ENCODE measurements at regions not wholly inside any gene's neighbourhood (a gene's known extent, or its start where the extent isn't known, plus 50 kb on each side); places are given as distances from the start of the nearest gene placed in this dataset.

- no peaks in the 10 kb centered on the region for H3K9me3 Mint-ChIP-seq
- peaks cover 10% of the 10 kb centered on the region for H3K27me3 Mint-ChIP-seq
- POLR2A ChIA-PET = no interaction called here
These were observed 155.9 kb downstream of the DLEU7 start for GRCh38 chr13:50687545-50687944.

GRCh38 chr13:50690006-50690405 lies 153.5 kb downstream of the DLEU7 start:
- no peaks in the 10 kb centered on the region for H3K36me3 Mint-ChIP-seq (ENCODE audit: low read depth)
- no peaks in the 10 kb centered on the region for H3K9me3 Mint-ChIP-seq
- DNase-seq = no peak
- H3K4me3 Mint-ChIP-seq = no peak overlapping the region
- peaks cover 8% of the 10 kb centered on the region for H3K4me1 Mint-ChIP-seq
- H3K27me3 Mint-ChIP-seq = peaks cover 2% of the 10 kb centered on the region
- CTCF ChIA-PET = interaction anchor here (0.6 to 1.3 kb wide), 3 partner anchors 12 to 355 kb away, joined by 4 read pairs; no protein-coding TSS in a partner anchor
- H3K27ac Mint-ChIP-seq = no peak overlapping the region
- POLR2A ChIA-PET = no interaction called here

More at GRCh38 chr13:50687545-50687944, 155.9 kb downstream of the DLEU7 start:
- H3K4me1 Mint-ChIP-seq = peaks cover 14% of the 10 kb centered on the region
- DNase-seq = no peak
- no peak overlapping the region for H3K4me3 Mint-ChIP-seq
- H3K27ac Mint-ChIP-seq = no peak overlapping the region
- CTCF ChIA-PET = interaction anchor here (1.5 kb wide), 1 partner anchor 38 kb away, joined by 3 read pairs; no protein-coding TSS in a partner anchor
- no peaks in the 10 kb centered on the region for H3K36me3 Mint-ChIP-seq (ENCODE audit: low read depth)

GRCh38 chr13:50691176-50691680 lies 152.3 kb downstream of the DLEU7 start:
- POLR2A ChIA-PET = no interaction called here
- Mint-ChIP-seq H3K36me3 (ENCODE audit: low read depth) (no peaks in the 10 kb centered on the region), H3K27me3 (no peaks in the 10 kb centered on the region), H3K9me3 (no peaks in the 10 kb centered on the region), H3K4me1 (peaks cover 8% of the 10 kb centered on the region), H3K27ac (no peak overlapping the region), H3K4me3 (no peak overlapping the region)
- CTCF ChIA-PET = no interaction called here
- no peak for DNase-seq

GRCh38 chr13:50691681-50692263 lies 151.7 kb downstream of the DLEU7 start:
- Mint-ChIP-seq H3K27me3 (peaks cover 4% of the 10 kb centered on the region), H3K9me3 (no peaks in the 10 kb centered on the region), H3K36me3 (ENCODE audit: low read depth) (no peaks in the 10 kb centered on the region), H3K4me3 (no peak overlapping the region), H3K4me1 (peaks cover 4% of the 10 kb centered on the region), H3K27ac (no peak overlapping the region)
- no peak for DNase-seq
- POLR2A ChIA-PET = no interaction called here
- CTCF ChIA-PET = no interaction called here

DNA sequence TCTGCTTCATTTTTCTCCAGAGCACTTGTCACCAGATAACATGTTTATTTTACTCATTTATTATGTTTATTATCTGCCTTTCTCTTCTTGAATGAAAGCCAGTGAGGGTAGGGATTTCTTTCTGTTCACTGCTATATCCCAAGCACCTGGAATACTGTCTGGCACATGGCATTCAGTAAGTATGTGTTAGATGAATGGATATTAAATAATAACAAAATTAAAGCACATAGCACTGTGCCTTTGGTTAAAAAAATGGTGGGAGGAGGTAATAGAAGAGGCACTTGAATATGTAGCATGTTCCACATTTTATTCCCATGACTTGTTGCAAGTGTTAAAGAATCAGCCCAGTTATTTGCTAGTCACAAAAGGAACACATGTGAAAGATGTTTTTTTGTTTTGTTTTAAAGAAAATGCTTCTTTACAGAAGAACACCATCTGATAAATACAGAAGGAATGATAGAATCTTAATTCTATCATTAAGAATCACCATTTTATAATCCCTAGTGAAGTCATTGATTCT lies 151.0 kb downstream of the DLEU7 start:
- no peak for DNase-seq
- Mint-ChIP-seq H3K27me3 (peaks cover 9% of the 10 kb centered on the region), H3K36me3 (ENCODE audit: low read depth) (no peaks in the 10 kb centered on the region), H3K27ac (no peak overlapping the region), H3K4me1 (no peaks in the 10 kb centered on the region), H3K4me3 (no peak overlapping the region), H3K9me3 (no peaks in the 10 kb centered on the region)
- POLR2A ChIA-PET = no interaction called here
- CTCF ChIA-PET = no interaction called here

- no peaks in the 10 kb centered on the region for H3K36me3 Mint-ChIP-seq (ENCODE audit: low read depth)
- no peaks in the 10 kb centered on the region for H3K4me1 Mint-ChIP-seq
- H3K4me3 Mint-ChIP-seq = no peak overlapping the region
- peaks cover 9% of the 10 kb centered on the region for H3K27me3 Mint-ChIP-seq
- no peak for DNase-seq
- ChIA-PET CTCF (interaction anchor here (0.7 to 2.3 kb wide), 2 partner anchors 20 to 34 kb away, joined by 3 to 6 read pairs; no protein-coding TSS in a partner anchor), POLR2A (no interaction called here)
- no peak overlapping the region for H3K27ac Mint-ChIP-seq
- no peaks in the 10 kb centered on the region for H3K9me3 Mint-ChIP-seq
These were observed 149.8 kb downstream of the DLEU7 start for GRCh38 chr13:50693727-50694126.

DNA sequence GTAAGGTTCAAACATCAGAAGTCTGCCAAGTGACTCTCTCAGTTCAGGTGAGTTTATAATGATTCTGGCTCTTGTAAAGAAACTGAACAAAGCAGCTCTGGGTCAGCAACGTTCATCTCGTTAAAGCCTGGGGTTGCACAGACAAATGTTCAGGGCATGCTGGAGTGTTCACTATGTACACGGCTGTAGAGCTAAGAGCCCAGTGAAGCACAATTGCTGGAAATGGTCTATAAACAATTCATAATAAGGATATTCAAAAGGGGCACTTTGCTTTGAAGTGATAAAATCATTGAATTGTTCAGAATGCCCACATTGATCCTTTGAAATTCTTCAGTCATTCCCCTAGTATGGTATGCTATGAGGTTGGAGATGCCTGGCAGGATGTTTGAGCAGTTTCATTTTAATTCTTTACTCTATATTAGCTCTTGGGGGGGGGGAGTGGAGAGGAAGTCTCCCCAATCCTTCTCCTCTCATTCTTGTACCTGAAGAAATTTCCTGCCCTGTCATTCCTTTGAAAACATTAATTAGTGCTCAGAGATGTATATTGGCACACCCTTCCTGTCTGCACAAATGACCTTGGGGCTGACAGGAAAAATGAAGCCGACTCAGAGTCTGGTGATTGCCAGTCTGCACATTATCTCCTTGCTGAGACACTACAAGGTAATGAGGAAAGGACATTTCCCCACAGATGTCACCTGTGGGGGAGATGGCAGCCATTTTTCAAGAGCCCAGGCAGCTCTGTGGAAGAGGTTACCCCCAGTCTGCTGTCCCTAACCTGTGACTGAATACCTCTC lies 145.5 kb downstream of the DLEU7 start:
- H3K36me3 Mint-ChIP-seq (ENCODE audit: low read depth) = no peaks in the 10 kb centered on the region
- DNase-seq = no peak
- H3K4me1 Mint-ChIP-seq = no peaks in the 10 kb centered on the region
- peaks cover 9% of the 10 kb centered on the region for H3K27me3 Mint-ChIP-seq
- H3K27ac Mint-ChIP-seq = no peak overlapping the region
- CTCF ChIA-PET = no interaction called here
- H3K4me3 Mint-ChIP-seq = no peak overlapping the region
- POLR2A ChIA-PET = no interaction called here
- H3K9me3 Mint-ChIP-seq = no peaks in the 10 kb centered on the region

GRCh38 chr13:50699874-50700663 lies 143.4 kb downstream of the DLEU7 start:
- Mint-ChIP-seq H3K27ac (no peak overlapping the region), H3K4me1 (no peaks in the 10 kb centered on the region)

DNA sequence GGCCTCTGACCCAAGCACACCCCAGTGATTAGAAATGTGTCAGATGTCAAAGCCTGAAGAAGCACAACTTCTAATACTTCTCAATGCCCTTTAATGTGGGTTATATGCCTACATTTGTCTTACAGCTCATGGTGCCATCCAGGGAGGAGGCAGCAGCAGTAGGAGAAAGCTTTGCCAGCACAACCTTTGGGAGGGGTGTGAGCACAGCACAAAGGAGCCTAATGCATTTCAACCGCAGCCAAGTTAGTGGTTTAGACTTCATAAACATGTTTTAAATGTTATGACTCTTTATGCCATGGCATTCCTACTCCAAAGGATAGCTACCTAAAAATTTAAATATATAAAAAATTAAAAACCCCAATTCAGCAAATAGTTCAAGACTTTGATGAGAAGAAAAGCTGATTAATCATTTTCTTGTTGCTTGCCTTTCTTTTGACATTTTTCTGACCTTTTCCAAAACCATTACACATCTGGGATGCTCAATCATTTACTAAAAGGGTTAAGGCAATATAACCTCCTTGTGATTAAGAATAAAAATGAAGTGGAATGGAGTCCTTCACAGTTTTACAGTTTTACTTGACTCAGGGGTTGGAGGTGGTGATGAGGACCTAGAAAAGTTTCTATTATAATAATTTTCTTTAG lies 142.7 kb downstream of the DLEU7 start:
- Mint-ChIP-seq H3K9me3 (no peaks in the 10 kb centered on the region), H3K27me3 (peaks cover 9% of the 10 kb centered on the region), H3K36me3 (ENCODE audit: low read depth) (no peaks in the 10 kb centered on the region), H3K4me3 (no peak overlapping the region), H3K4me1 (no peaks in the 10 kb centered on the region), H3K27ac (no peak overlapping the region)
- ChIA-PET CTCF (no interaction called here), POLR2A (no interaction called here)
- no peak for DNase-seq

More at GRCh38 chr13:50699874-50700663, 143.4 kb downstream of the DLEU7 start:
- Mint-ChIP-seq H3K27me3 (peaks cover 9% of the 10 kb centered on the region), H3K9me3 (no peaks in the 10 kb centered on the region), H3K4me3 (no peak overlapping the region), H3K36me3 (ENCODE audit: low read depth) (no peaks in the 10 kb centered on the region)
- CTCF ChIA-PET = no interaction called here
- POLR2A ChIA-PET = no interaction called here
- no peak for DNase-seq

- Mint-ChIP-seq H3K27me3 (peaks cover 8% of the 10 kb centered on the region), H3K36me3 (ENCODE audit: low read depth) (no peaks in the 10 kb centered on the region), H3K9me3 (no peaks in the 10 kb centered on the region), H3K27ac (no peak overlapping the region), H3K4me1 (no peaks in the 10 kb centered on the region), H3K4me3 (no peak overlapping the region)
- CTCF ChIA-PET = no interaction called here
- POLR2A ChIA-PET = no interaction called here
- no peak for DNase-seq
These were observed 142.0 kb downstream of the DLEU7 start for GRCh38 chr13:50701469-50701868.

DNA sequence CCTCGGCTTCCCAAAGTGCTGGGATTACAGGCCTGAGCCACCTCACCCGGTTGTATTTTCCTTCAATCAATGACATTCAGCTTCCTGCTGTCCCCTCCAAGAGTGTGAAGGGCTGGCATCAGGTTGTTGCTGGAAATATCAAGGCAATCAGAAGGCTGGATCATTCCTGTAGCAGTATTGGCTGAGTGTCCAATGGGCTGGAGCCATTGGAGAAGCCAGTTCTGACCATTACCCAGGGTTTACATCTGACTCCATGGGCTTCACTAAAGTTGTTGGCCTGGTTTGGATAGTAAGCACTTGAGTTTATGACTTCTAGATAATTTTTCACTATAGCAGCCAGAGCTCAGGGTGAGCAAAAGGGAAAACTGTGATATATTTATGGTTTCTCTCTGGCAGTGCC lies 137.0 kb downstream of the DLEU7 start:
- Mint-ChIP-seq H3K27me3 (peaks cover 2% of the 10 kb centered on the region), H3K4me1 (no peaks in the 10 kb centered on the region), H3K27ac (no peak overlapping the region), H3K9me3 (no peaks in the 10 kb centered on the region), H3K36me3 (ENCODE audit: low read depth) (no peaks in the 10 kb centered on the region), H3K4me3 (no peak overlapping the region)
- POLR2A ChIA-PET = no interaction called here
- CTCF ChIA-PET = interaction anchor here (0.6 to 1.6 kb wide), 2 partner anchors 21 to 198 kb away, joined by 4 read pairs; no protein-coding TSS in a partner anchor
- no peak for DNase-seq

DNA sequence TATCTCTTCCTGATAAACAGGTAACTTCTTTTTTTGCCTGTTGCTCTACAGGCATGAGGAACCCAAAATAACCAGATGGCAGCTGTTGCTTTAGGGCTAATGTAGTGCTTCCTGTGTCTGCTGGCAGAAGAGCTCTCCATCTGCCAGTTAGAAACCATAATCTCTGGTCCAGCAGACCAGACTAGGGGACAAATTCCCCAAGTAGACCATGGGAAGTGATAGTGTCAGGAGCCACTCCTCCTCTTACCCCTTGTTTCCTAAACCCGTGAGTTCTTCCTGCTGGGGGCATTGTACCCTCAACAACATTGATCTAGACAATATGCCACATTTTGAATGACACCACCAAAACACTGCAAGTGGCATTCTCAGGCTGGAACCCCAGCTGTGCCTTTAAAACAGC lies 135.9 kb downstream of the DLEU7 start:
- H3K4me1 Mint-ChIP-seq = no peaks in the 10 kb centered on the region
- H3K4me3 Mint-ChIP-seq = no peak overlapping the region
- no peak for DNase-seq
- no peaks in the 10 kb centered on the region for H3K36me3 Mint-ChIP-seq (ENCODE audit: low read depth)
- ChIA-PET POLR2A (no interaction called here), CTCF (no interaction called here)
- H3K9me3 Mint-ChIP-seq = no peaks in the 10 kb centered on the region
- no peak overlapping the region for H3K27ac Mint-ChIP-seq
- H3K27me3 Mint-ChIP-seq = peaks cover 6% of the 10 kb centered on the region
